Activated B cell treated with CpG ODN at 0.5 μM for 24 hours (primary cell): ENCODE measurements at regions not wholly inside any gene's neighbourhood (a gene's known extent, or its start where the extent isn't known, plus 50 kb on each side); places are given as distances from the start of the nearest gene placed in this dataset.

Source experiments
- ATAC-seq: fragments of 200-7000 bp; cut with Tn5 transposase; one replicate; pipeline ENCODE4 v1.10.0; 2021; ENCODE audit warnings: low read depth, mild to moderate bottlenecking, moderate library complexity
- CTCF ChIA-PET: fragments of 350-600 bp; sonication (Branson Sonifier 250); formaldehyde crosslinking; loops from one replicate; lab custom pipeline; 2021; ENCODE audit warnings: antibody characterized with exemption; lab: Charles Lee
- POLR2A ChIA-PET: fragments of 350-600 bp; sonication (Branson Sonifier 250); formaldehyde crosslinking; loops from one replicate; lab custom pipeline; 2021; ENCODE audit warnings: antibody characterized with exemption; lab: Charles Lee
- DNase-seq: peaks from one replicate; pipeline ENCODE4 v3.0.0; 2022
- H3K27ac Mint-ChIP-seq: one replicate; pipeline ENCODE4 v1.8.0; 2020; ENCODE audit warnings: mixed read lengths
- H3K27me3 Mint-ChIP-seq: one replicate; pipeline ENCODE4 v1.8.0; 2021; ENCODE audit warnings: mixed read lengths
- H3K36me3 Mint-ChIP-seq: one replicate; pipeline ENCODE4 v1.8.0; 2021; ENCODE audit warnings: low read depth, mixed read lengths
- H3K4me1 Mint-ChIP-seq: one replicate; pipeline ENCODE4 v1.8.0; 2021; ENCODE audit warnings: mixed read lengths
- H3K4me3 Mint-ChIP-seq: one replicate; pipeline ENCODE4 v1.8.0; 2020; ENCODE audit warnings: mild to moderate bottlenecking, mixed read lengths
- H3K9me3 Mint-ChIP-seq: one replicate; pipeline ENCODE4 v1.8.0; 2020; ENCODE audit warnings: mixed read lengths
- intact Hi-C: fragments of 100-400 bp; cut with micrococcal nuclease; formaldehyde crosslinking; loops from one replicate; pipeline ENCODE4 v1.15.1; 2024
- TF ChIP-seq, protein P1 (sequence below): fragments of 200-600 bp; IDR thresholded peaks from one replicate; pipeline ENCODE4 v1.8.0; 2022; ENCODE audit warnings: antibody characterized with exemption, mild to moderate bottlenecking

DNA sequence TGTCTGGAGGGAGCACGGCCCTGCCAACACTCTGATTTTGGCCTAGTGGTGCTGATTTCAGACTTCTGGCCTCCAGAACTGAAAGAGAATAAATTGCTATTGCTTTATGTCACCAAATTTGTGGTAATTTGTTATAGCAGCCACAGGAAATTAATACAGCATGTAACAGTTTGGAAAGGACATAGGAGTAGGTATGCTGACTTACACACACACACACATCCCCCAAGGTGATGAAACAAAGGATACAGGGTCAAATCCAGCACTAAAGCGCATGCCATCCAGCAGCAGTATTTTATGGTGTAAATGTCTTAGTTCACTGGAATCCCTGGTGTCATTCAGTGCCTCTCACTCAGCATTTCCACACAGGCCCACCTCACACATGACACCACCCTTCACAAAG is 72.2 kb upstream of the MAN1A2 start:
- ATAC-seq: no peak
- TF ChIP-seq, protein P1, sequence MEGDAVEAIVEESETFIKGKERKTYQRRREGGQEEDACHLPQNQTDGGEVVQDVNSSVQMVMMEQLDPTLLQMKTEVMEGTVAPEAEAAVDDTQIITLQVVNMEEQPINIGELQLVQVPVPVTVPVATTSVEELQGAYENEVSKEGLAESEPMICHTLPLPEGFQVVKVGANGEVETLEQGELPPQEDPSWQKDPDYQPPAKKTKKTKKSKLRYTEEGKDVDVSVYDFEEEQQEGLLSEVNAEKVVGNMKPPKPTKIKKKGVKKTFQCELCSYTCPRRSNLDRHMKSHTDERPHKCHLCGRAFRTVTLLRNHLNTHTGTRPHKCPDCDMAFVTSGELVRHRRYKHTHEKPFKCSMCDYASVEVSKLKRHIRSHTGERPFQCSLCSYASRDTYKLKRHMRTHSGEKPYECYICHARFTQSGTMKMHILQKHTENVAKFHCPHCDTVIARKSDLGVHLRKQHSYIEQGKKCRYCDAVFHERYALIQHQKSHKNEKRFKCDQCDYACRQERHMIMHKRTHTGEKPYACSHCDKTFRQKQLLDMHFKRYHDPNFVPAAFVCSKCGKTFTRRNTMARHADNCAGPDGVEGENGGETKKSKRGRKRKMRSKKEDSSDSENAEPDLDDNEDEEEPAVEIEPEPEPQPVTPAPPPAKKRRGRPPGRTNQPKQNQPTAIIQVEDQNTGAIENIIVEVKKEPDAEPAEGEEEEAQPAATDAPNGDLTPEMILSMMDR: no peak
- Mint-ChIP-seq H3K27ac (no peak overlapping the region), H3K4me3 (no peak overlapping the region), H3K36me3 (no peaks in the 10 kb centered on the region), H3K27me3 (peaks cover 5% of the 10 kb centered on the region), H3K4me1 (no peaks in the 10 kb centered on the region), H3K9me3 (no peaks in the 10 kb centered on the region)
- POLR2A ChIA-PET: no interaction called here
- intact Hi-C loops: no loop called here
- no peak for DNase-seq
- CTCF ChIA-PET: no interaction called here

DNA sequence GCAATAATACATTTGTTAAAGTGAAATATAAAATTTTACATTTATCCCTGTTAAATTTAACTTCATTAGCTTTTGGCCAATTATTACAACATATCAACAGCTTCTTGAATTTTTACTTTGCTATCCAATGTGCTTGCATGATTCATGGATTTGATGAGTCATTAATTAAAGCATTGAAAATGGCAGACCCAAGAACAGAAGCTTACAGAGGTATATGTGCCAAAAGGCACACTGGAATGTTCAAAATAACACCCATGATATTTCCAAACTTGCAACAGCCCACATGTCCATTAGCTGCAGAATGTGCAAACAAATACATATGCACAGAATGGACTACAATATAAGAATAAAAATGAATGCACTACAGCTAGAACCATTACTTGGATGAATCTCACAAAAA is 76.4 kb upstream of the MAN1A2 start:
- ATAC-seq (no peak), DNase-seq (no peak)
- ChIA-PET POLR2A (no interaction called here), CTCF (no interaction called here)
- peaks cover 7% of the 10 kb centered on the region for H3K27me3 Mint-ChIP-seq
- intact Hi-C loops: no loop called here
- H3K27ac Mint-ChIP-seq: no peak overlapping the region
- H3K9me3 Mint-ChIP-seq: no peaks in the 10 kb centered on the region
- H3K36me3 Mint-ChIP-seq: no peaks in the 10 kb centered on the region
- TF ChIP-seq, protein P1: no peak
- no peaks in the 10 kb centered on the region for H3K4me1 Mint-ChIP-seq
- H3K4me3 Mint-ChIP-seq: no peak overlapping the region

DNA sequence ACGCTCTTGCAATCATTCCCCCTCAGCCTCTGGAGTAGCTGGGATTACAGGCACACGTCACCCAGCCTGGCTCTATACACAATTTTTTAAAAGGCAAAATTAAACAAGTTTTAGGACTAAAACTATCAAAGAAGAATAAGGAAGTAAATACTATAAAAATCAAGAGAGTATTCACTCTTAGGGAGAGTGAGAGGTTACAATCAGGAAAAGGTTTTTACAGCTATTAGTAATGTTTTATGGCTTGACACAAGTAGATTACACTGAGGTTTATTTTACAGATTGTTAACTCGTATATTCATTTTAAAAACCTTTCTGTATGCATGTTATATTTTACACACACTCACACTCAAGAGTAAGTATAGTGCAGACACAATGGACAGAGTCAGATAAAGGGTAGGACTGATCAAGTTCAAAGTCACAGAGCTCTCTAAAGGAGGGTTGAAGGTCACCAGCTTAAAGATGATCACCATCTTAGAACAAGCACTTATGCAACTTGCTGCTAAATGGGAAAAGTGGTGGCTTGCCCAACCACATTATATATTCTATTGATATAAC is 77.9 kb upstream of the MAN1A2 start:
- TF ChIP-seq, protein P1: no peak
- no peak overlapping the region for H3K27ac Mint-ChIP-seq
- H3K27me3 Mint-ChIP-seq: peaks cover 7% of the 10 kb centered on the region
- CTCF ChIA-PET: no interaction called here
- no peak for ATAC-seq
- no peaks in the 10 kb centered on the region for H3K36me3 Mint-ChIP-seq
- H3K4me3 Mint-ChIP-seq: no peak overlapping the region
- POLR2A ChIA-PET: no interaction called here
- no peaks in the 10 kb centered on the region for H3K9me3 Mint-ChIP-seq
- intact Hi-C loops: no loop called here
- H3K4me1 Mint-ChIP-seq: no peaks in the 10 kb centered on the region
- DNase-seq: no peak

DNA sequence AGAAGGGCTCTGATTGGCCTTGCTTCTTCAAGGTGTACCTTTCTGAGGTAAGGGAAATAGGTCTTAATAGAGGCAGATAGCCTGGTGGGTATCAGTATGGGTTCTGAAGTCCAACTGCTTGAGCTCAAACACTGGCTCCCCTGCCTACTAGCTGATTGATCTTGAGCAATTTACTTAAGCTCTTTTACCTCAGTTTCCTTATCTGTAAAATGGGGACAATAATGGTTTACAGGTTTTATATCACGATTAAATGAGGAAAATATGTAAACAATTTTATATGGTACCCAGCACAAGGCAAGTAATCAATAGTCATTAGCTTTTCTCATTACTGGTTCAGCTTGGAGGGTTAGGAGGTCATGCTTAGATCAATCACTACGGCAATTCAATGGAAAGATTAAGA is 75.8 kb upstream of the VTCN1 start:
- no peaks in the 10 kb centered on the region for H3K4me1 Mint-ChIP-seq
- H3K27ac Mint-ChIP-seq: no peak overlapping the region
- no peak overlapping the region for H3K4me3 Mint-ChIP-seq
- H3K27me3 Mint-ChIP-seq: peaks cover 7% of the 10 kb centered on the region
- ChIA-PET CTCF (no interaction called here), POLR2A (no interaction called here)
- H3K9me3 Mint-ChIP-seq: no peaks in the 10 kb centered on the region
- H3K36me3 Mint-ChIP-seq: no peaks in the 10 kb centered on the region
- ATAC-seq (no peak), DNase-seq (no peak)
- TF ChIP-seq, protein P1: no peak
- intact Hi-C loops: no loop called here

DNA sequence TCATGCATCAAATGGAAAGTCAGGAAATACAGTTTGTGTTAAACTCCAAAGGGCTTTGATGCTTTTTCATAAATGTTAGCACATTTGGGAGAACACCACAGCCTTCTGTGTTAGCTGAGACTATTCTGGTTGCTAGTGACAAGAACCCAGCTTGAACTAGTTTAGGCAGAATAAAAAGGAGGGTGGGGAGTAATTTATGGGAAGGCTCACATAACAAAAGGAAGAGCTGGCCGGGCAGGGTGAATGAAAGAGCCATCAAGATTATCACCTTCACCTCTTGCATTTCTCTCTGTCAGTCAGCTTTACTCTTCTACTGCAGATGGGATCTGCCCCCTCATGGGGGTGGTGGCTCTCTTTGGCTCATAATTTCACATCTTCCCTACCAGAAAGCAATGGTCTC is 75.4 kb upstream of the VTCN1 start:
- TF ChIP-seq, protein P1: no peak
- DNase-seq (no peak), ATAC-seq (no peak)
- Mint-ChIP-seq H3K4me3 (no peak overlapping the region), H3K9me3 (no peaks in the 10 kb centered on the region), H3K36me3 (no peaks in the 10 kb centered on the region), H3K4me1 (no peaks in the 10 kb centered on the region), H3K27ac (no peak overlapping the region), H3K27me3 (peaks cover 7% of the 10 kb centered on the region)
- ChIA-PET CTCF (no interaction called here), POLR2A (no interaction called here)
- intact Hi-C loops: no loop called here
